Loucy (cell line): ENCODE measurements at regions not wholly inside any gene's neighbourhood (a gene's known extent, or its start where the extent isn't known, plus 50 kb on each side); places are given as distances from the start of the nearest gene placed in this dataset.

Source experiments
- CTCF ChIP-seq: fragments of 200-600 bp; sonication (generic); conservative IDR thresholded peaks from 2 replicates; pipeline ENCODE4 v1.5.1; 2014; ENCODE audit warnings: mild to moderate bottlenecking, antibody characterized with exemption, low read length
- EZH2phosphoT487 ChIP-seq: fragments of 200-600 bp; IDR thresholded peaks from 2 replicates; pipeline ENCODE4 v1.6.1; 2018; ENCODE audit warnings: antibody characterized with exemption, mild to moderate bottlenecking, moderate library complexity, borderline replicate concordance

GRCh38 chr4:45215976-45216542, 489.7 kb upstream of the GNPDA2 start:
- TF ChIP-seq CTCF (no peak), EZH2phosphoT487 (no peak)
